GM19240 (cell line): ENCODE measurements at regions not wholly inside any gene's neighbourhood (a gene's known extent, or its start where the extent isn't known, plus 50 kb on each side); places are given as distances from the start of the nearest gene placed in this dataset.
"Not testable (repeated sequence)": the region's sequence is repeated elsewhere in the genome, so short reads cannot be mapped to it uniquely, and the experiment has no call there.

ENCODE experiments used
- DNase-seq: peaks from one replicate; pipeline ENCODE4 v3.0.0; 2011; ENCODE audit warnings: low spot score; ENCODE audit not compliant: insufficient read length

DNA sequence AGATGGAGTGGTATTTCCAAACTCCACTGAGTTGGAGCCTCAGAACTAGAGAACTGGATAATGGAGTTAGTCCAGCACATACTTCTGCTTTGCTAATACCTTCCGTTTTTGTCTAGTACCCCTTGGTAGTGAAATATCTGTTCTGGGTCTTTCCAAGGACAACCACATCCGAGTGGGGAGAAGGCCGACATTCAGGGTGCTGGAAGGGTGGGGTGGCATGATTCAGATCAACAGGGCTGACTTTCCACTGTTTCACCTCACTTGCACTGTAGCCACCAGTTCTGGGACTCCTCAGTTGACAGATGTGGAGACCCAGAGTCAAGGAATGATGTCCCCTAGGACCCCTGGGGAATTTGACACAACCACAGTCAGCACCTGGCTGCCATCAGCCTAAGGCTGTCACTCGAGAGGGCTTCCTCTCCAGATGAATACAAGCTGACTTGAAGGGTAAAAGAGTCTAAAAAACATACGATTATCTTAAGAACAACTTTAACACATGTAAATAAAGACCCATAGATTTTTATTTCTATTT, 84.8 kb upstream of the HNF1B start:
- DNase-seq, result no peak

DNA sequence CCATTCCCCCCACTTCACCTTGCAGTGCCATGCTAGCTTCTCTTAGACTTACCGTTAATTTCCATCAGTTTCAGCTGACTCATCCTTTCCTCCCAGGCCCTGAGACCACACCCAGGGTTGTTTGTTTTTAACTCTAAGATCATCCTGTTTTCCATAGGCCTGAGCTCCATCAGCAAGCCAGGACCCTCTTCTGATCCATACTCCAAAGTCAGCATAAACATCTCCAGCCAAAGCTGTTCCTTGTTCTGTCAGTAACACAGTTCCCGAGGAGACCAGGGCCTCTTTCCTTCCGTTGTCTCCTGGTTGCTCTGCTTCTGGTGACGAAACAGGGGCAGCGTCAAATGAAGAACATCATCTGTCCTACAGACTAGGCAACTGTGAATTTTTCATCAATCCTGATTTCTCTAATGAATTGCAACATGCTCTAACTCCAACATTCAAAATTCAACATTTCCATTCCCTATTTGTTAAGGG, 83.8 kb upstream of the HNF1B start:
- no peak for DNase-seq

DNA sequence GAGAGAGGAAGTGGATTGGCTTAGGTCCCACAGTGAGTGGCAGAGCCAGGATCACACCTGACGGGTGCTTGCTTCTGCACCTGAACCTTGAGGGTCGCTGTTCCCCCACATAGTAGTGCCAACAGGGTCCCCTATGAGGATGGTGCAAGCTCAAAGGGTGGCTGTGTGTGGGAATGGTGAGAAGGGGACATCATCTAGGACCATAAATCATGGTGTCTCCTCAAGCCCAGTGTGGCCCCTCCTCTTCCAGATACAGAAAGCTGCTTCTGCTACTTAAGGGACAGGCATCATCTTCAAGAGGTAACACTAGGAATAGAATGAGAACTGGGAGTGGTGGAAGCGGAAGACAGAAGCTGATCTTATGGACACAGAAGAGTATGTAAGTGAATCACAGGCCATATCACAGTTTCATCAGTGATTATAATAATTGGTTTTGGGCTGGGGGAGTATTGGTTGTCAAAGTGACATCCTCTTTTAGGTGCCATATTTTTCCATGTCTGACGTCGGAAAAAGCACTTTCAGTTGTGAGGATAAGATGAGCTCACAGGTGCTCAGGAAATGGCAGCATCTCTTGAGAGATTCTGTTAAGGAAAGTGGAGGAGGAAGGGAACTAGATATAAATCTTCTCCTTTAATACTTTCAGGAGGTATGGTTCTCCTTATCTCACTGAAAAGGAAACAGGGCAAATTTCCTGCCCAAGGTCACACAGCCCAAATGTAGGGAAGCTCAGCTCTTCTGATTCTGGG, 83.2 kb upstream of the HNF1B start:
- no peak for DNase-seq

DNA sequence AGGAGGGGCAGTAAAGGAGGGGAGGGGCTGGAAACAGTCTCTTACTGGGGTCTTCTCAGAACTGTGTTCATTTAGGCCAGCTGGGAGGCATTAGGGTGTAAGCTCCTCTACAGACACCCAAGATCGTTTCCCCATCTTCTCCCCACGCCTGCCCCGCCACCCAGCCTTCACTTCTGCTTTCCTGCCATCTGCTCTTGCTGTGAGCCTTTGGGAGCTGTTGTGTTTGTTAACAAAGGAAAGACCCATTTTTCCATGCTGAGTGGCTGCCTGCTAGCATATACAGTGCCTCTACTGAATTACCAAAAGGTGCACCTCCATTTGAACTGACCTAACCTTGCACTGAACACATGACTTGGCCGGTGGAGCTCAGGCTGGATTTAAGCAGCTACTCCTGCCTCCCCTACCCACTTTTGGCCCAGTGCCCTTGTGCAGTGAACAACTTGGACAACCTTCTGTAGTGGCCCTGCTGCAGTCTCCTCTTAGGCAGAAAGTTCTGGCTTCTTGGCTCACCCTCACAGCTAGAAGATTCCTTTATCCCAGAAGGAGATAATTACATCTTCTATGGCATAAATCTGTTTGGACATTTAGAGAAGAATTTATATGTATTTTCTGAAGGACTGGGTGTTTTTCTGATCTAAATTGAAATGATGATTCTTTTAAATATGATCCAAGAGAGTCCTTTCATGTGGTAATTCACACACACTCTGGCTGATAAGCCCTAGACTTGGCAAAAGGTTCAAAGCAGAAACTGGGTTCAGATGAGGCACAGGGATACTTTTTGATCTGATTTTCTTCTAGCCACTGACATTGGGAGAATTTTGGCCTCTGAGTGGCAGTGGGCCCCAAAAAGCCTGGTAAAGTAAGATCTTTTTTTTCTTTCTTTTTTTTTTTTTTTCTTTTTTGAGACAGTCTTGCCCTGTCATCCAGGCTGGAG, 81.9 kb upstream of the HNF1B start:
- no peak for DNase-seq

DNA sequence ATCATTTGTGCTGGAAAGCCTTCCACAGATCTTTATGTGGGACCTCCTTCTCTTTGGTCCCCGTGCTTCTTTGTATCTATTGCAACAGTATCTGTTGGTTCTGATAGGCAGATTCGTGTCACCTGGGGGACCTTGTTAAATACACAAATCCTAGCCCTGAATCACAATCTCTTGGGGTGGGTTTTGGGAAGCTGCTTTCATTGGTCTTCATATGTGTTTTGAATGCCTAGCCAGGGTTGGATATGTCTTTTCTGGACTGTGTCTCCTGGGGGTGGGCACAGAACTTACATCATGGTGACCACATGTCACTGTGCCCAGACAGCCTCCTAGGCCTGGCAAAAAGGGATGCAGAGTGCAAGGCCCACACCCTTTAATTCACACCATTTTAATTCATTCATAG, 81.0 kb upstream of the HNF1B start:
- no peak for DNase-seq

DNA sequence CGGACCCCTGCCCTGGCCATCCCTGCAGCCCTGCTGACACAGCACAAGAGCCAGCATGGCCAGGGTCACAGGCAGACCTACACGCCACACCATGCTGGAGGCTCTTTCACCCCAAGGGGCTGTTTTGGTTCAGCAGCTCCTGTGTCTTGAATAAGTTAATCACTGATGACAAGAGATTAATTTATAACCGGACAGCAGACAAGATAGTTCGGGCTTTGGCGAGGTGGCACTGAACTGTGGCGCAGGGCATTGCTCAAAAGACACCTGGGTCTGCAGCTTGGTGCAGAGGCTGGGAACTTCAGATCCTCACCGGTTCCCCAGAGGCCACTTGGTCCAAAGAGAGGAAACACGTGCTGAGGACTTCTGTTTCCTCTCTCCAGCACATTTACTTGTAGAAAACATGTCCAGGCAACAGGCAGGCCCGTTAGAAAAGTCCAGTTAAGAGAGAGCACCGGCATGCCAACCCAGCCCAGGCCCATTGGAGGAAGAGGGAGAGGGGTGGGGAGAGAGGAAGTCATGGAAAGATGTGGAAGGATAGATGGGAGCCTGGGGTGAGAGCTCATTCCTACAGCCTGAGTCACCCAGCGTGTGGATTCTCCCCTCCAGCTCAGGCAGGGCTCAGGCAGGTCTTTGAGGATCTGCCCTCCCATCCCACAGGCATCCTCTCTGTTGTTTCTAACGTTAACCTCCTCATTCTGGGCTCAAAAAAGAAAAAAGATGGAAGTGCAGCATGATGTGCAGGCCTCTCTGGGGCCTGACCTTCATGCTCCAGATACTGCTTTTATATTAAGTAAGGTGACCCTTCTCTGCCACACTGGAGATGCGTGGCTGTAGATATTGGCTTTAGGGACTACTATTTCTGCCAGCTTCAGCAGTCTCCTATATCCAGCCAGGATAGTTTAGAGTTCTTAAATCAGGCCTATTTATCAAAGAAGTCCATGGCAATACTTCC, 80.0 kb upstream of the HNF1B start:
- no peak for DNase-seq

DNA sequence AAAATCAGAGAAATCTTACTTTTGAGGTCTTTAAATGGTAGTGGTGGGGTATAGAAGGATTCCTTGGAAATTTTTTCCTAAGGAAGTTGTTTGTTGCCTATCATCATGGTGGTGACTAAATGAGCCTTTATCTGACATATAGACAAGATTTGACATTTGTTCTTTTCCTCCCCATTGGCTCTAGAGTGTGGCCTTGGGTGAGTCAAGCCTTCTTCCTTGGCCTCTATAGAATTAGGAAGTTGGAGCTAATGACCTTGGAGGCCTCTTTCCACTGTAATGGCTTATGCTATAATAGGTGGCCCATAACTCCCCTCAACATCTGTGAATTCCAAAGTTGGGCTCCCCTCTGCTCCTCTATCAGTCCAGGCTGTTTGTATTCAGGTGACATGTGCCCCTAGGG, 79.1 kb upstream of the HNF1B start:
- no peak for DNase-seq

DNA sequence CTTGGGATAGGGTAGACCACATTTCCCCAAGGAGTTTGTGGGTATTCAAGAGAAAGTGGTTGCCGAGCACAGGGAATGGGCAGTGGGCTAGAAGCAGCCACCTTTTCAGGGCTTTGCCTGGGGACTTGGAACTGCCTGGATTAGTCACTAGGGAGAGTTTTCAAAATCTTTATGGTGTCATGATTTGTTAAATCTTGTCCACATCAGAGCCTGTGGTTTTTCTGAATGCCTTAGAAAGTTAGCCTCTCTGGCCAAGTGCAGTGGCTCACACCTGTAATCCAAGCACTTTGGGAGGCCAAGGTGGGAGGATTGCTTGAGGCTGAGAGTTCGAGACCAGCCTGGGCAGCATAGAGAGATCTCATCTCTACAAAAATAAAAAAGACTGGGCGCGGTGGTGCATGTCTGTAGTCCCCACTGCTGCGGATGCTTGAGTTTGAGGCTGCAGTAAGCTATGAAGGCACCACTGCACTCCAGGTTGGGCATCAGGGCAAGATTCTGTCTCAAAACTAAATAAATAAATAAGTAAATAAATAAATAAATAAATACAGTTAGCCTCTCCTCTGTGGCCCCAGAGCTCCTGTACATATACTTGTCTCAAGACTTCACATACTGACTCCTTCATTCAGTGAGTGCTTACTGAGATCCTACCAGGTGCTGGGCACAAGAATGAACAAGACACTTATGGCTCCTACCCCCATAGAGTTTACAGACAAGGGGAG, 76.3 kb upstream of the HNF1B start:
- DNase-seq, result no peak

DNA sequence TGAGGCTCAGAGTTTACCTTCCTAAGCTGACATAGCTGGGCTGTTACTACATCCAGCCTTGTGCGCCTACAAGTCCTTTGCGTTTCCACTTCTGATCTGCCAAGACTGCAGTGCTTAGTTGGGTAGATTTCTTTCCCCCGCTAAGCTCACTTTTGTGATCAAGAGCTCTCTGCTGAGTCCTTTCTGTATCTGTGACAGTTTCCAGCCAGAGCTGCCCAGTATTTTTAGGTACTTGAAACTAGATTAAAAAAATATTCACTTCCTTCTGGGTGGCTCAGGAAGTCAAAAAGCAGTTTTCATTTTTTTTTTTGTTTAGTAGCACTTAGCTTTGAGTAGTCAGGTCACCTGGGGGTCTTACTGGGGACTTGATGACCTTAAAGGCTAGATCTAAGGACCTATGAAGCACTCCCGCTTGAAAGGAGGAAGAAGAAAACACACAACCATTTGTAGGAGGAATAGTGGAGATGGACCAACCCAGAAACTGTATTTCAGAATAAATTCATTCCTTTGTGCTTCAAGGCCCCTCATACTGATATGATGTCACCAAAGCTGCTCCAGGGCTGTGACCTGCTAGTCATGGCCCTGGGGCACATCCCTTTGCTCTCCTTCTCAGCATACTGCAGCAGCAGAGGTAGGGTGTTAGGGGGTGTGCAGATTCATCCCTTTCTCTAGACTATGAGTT, 75.6 kb upstream of the HNF1B start:
- DNase-seq, result no peak

DNA sequence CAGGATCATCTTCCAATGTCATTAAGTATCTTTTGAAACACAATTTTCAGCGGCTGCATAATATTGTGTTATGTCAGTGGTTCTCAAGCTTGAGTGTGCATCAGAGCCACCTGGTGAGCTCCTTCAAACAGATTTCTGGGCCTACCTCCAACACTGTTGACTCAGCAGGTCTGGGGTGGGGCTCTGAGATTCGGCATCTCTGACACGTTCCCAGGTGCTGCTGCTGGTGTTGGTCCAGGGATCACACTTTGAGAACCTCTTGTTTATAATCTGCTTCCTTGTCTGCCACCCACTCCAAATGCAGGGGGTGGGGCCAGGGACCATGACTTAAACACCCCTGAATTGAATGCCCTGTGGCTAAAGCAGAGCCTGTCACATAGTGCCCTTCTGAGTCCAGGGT, 73.8 kb upstream of the HNF1B start:
- DNase-seq, result no peak

DNA sequence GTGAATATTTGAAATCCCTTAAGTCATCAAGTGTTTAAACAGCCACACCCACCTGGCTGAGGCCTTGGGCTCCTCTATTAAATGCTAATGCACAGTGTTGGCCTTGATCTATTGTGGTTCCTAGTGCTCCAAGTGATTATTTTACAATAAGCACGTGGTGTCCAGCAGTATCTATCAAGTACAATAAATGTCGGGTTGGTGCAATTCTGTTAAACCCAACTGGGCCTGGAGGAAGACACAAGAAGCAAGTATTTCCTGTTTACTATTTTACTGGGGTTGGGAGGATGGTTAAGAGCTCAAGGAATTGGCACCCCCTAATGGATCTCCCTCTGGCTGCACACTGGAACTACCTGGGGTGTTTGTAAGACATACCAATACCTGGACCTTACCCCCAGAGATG, 72.1 kb upstream of the HNF1B start:
- DNase-seq, result no peak

DNA sequence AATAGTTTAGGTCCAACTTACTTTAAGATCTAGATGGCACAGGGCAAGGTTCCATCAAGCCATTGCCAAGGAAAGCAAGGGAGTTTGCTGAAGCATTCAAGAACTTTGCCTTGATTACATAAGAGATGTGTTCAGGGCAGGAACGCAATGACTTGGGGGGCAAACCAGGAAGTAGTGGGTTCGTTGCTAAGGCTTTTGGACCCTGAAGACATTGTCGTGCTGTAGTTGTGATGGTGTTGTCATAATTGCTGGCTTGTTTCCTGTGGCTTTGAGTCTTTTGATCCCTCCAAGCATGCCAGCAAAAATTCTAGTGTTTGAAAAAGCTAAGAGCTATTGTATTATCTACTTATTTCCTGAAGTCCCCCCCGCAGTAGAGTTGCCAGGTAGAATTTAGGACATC, 70.7 kb upstream of the HNF1B start:
- no peak for DNase-seq

DNA sequence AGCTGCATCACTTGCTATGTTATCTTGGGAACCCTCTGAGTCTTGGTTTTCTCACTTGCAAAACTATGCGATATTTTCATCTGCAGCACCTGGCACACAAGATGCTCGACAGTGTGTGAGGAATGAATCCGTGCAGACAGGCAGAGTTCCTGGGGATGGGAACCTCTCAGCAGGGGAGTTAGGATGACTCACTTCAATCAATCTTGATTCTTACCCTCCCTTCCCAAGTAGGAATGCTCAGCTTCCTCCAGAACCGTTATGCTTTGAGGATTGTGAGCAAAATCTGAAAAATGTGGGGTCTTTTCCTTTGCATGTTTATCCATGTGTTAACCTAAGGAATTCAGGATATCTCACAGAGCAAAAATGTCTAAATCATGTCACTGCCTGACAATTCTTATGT, 68.9 kb upstream of the HNF1B start:
- DNase-seq, result no peak

DNA sequence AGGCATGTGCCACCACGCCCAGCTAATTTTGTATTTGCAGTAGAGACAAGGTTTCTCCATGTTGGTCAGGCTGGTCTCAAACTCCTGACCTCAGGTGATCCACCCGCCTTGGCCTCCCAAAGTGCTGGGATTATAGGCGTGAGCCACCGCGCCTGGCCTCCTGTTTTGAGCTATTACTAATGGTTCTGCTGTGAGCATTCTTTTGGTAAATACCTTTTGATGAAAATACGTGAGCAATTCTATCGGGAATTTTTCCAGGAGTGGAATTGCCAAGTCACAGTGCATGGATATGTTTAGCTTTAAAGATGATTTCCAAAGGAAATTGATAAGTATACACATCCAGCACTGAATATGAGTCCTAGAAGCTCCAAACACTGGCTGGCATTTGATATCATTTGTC, 64.0 kb upstream of the HNF1B start:
- not testable (repeated sequence) for DNase-seq

DNA sequence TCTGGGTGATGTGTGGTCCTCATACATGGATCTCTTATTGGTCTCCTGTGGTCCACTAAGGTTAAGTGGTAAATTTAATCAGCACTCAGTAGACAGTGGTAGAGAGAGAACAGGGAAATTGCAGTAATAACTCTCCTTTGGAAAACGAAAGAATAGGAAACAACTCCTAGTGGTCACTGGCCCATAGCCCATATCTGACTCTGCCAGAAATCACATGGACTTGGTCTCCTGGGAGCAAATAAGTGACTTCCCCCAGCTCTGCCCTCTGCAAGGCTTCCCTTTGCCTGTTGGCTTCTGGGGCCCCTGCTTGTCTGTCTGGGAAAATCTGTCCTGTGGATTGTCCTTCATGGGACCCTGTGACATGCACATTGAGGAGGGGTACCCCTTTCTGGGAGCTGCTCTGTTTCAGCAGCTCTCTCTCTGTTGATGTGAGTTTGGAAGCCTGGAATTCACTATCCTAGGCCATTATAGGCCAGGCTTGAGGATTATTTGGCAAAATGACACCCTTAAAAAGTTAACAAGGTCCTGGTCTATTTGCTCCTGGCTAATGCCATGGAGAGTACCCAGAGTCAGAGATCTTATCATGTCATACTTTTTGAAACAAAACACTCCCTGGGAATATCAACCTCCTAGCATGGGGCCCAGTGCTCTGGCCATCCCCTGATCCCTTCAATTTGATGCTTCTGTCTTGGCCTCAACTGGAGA, 58.0 kb upstream of the HNF1B start:
- no peak for DNase-seq

DNA sequence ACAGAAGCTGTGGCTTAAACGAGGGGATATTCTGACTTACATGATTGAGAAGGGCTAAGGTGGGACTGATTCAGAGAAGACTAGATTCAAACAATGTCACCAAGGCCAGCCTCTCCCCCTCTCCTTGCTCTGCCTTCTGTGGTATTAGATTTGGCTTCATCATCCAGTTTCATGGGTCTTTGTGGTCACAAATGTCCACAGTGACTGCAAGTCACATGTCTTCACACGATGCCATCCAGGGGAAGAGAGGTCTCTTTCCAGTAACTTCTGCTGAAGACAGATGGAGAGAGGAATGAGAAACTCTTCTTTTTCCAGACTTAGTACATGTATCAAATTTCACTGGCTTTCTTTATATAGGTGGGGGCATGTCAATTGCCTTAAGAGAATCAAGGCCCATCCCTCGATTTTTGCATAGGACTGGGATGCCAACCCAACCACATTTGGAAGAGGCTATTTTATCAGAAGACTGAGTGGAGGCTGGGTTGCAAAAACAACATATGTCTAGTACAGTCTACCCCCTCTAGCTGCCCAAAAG, 57.3 kb upstream of the HNF1B start:
- DNase-seq, result no peak

DNA sequence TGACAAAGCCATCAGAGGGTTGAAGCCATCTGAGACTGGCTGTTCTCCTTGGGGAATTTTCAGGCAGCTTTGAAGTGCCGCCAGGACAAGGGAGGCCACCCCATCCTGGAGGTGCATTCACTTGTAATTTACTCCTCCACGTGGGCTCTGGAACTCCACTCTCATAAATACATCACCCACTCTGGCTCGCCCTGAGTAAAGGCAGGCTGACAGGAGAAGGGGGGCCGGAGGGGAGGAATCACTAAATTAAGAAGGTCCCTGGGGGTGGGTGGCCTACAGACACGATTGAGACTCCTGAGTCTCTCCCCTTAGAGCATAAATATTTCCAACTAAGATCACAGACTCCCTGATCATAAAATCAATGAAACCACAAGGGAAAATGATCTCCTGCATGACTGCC, 56.3 kb upstream of the HNF1B start:
- DNase-seq, result no peak

DNA sequence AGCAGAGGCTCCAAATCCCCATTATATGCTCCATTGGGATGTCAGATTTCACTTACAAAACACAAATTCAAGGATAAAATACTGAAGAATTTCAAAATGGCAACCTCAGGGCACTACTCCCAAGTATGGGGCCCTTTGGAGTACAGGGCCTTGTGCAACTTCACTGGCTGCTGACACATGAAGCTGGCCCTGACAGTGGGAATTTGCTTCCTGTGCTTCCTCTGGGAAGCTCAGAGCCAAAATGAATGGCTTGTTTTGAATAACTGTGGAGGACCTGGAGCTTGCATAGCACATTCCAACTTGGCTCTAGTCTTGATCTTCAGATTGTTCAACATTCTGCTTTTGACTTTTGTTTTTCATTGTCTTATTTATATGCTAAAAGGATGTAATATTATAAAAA, 52.3 kb upstream of the HNF1B start:
- no peak for DNase-seq

DNA sequence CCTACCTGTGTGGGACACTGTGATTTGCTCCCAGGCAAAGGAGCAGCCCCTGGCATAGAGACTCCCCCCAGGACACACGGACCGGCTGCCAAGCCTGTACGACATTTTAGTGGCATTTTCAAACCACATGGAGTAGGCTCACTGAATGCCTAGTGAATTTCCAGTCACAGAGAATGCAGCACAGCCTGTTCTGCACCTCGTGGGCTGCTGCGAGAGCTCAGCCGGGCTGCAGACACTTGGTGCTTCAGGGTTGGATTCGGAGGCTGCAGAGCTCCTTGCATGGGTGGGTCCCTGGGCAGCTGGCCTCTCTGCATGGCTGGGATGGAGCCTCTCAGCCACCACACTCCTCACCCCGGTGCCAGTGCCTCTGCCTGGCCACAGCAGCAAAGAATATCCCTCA, 51.2 kb upstream of the HNF1B start:
- DNase-seq, result no peak
